ENCODE measurements at regions not wholly inside any gene's neighbourhood (a gene's known extent, or its start where the extent isn't known, plus 50 kb on each side); places are given as distances from the start of the nearest gene placed in this dataset.

DNA sequence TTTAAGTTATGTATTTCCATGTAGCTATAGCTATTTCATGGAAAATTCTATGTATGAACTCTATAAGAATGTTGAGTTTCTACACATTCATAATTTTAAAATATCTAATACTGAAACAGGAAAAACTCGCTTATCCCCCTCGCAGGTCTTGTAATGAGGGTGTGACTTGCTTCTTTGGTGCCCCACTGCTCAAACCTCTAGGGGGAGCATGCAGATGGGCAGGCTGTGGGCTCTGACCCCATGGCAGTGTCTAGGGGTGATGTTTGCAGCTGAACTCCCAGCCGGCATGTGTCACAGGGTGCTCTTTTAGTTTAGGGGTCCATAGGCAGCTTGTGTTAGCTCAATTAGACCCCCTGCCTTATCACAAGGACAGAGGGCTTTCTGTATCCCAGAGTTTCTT lies 1825.7 kb upstream of the ADGRL3 start:
- WGBS = 72% methylated on average over 2 of the region's 3 CpGs
- TF ChIP-seq, protein P1, sequence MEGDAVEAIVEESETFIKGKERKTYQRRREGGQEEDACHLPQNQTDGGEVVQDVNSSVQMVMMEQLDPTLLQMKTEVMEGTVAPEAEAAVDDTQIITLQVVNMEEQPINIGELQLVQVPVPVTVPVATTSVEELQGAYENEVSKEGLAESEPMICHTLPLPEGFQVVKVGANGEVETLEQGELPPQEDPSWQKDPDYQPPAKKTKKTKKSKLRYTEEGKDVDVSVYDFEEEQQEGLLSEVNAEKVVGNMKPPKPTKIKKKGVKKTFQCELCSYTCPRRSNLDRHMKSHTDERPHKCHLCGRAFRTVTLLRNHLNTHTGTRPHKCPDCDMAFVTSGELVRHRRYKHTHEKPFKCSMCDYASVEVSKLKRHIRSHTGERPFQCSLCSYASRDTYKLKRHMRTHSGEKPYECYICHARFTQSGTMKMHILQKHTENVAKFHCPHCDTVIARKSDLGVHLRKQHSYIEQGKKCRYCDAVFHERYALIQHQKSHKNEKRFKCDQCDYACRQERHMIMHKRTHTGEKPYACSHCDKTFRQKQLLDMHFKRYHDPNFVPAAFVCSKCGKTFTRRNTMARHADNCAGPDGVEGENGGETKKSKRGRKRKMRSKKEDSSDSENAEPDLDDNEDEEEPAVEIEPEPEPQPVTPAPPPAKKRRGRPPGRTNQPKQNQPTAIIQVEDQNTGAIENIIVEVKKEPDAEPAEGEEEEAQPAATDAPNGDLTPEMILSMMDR (IDR thresholded peaks at IDR 0.05) = no peak
- TF ChIP-seq EP300 (IDR thresholded peaks at IDR 0.05) (no peak), POLR2A (IDR thresholded peaks at IDR 0.05) (no peak), POLR2AphosphoS5 (IDR thresholded peaks at IDR 0.05) (no peak)
- no peaks in the 10 kb centered on the region for H3K4me1 ChIP-seq

GRCh38 chr4:59380841-59381366 lies 1819.2 kb upstream of the ADGRL3 start:
- no peaks in the 10 kb centered on the region for H3K4me1 ChIP-seq
- WGBS = 71% methylated on average over 2 of the region's 2 CpGs
- TF ChIP-seq POLR2A (IDR thresholded peaks at IDR 0.05) (no peak), POLR2AphosphoS5 (IDR thresholded peaks at IDR 0.05) (no peak), EP300 (IDR thresholded peaks at IDR 0.05) (no peak)
- TF ChIP-seq, protein P1 (IDR thresholded peaks at IDR 0.05) = no peak

More for the DNA sequence above, 1825.7 kb upstream of the ADGRL3 start:
- DNase-seq (ENCODE audit: low spot score in 2 of 2) = no peak
- no peaks in the 10 kb centered on the region for H3K9me3 ChIP-seq
- no peaks in the 10 kb centered on the region for H3K27me3 ChIP-seq
- no peaks in the 10 kb centered on the region for H3K36me3 ChIP-seq
- no peak overlapping the region for H3K4me3 ChIP-seq
- H3K27ac ChIP-seq = no peak overlapping the region

GRCh38 chr4:59381591-59381990 lies 1818.5 kb upstream of the ADGRL3 start:
- Histone ChIP-seq H3K4me1 (no peaks in the 10 kb centered on the region), H3K4me3 (no peak overlapping the region), H3K27me3 (no peaks in the 10 kb centered on the region), H3K9me3 (no peaks in the 10 kb centered on the region), H3K27ac (no peak overlapping the region), H3K36me3 (no peaks in the 10 kb centered on the region)
- DNase-seq (ENCODE audit: low spot score in 2 of 2) = no peak
- 81% methylated on average over 2 of the region's 2 CpGs for WGBS
- no peak for TF ChIP-seq POLR2A (IDR thresholded peaks at IDR 0.05)
- TF ChIP-seq, protein P1 (IDR thresholded peaks at IDR 0.05) = no peak
- TF ChIP-seq POLR2AphosphoS5 (IDR thresholded peaks at IDR 0.05) = no peak
- TF ChIP-seq EP300 (IDR thresholded peaks at IDR 0.05) = no peak

More at GRCh38 chr4:59380841-59381366, 1819.2 kb upstream of the ADGRL3 start:
- no peaks in the 10 kb centered on the region for H3K9me3 ChIP-seq
- no peak for DNase-seq (ENCODE audit: low spot score in 2 of 2)
- no peaks in the 10 kb centered on the region for H3K27me3 ChIP-seq
- H3K4me3 ChIP-seq = no peak overlapping the region
- no peaks in the 10 kb centered on the region for H3K36me3 ChIP-seq
- H3K27ac ChIP-seq = no peak overlapping the region

DNA sequence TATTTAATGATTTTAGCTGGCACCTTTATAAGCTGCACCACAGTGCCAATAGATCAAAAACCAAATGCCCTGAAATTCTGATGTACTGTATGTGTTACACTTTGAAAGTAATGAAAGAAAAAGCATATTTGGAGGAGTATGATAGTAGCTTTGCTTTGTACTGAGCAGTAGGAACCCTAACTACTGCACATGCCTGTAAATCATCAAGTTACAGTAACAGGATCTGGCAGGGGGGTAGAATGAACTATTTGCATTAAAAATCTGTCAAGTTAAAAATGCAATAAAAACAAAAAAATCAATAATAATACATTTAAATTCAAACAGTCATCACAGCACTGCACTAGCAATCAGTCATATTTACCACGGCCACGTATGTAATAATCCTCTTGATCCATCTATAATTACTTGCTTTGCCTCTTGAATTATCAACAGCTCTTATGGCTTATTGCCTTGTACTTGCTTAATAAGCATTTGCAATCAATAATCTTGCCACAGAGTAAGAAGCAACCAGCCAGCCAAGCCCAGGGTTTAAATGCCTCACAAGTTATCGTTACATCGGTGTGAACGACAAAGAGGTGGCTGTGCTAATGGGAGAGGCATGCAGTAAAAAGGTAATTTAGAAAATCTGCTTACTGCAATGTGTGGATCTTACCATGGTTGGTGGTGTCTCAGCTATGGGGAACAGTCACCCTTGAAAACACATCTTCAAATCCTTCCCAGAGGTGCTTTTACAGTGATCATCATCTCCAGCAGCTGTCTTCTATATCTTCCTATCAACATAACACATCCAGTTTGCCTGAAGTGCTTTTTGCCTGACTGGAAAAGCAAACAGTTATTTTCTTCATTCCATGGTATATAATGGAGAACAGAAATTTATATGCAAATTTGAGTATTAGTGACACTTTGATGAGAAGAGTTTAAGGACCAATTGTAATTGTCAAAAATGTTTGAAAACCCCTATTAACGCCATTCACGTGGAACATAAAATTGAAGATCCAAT lies 1812.1 kb upstream of the ADGRL3 start:
- Histone ChIP-seq H3K36me3 (no peaks in the 10 kb centered on the region), H3K9me3 (no peaks in the 10 kb centered on the region), H3K27ac (no peak overlapping the region), H3K4me3 (no peak overlapping the region), H3K4me1 (no peaks in the 10 kb centered on the region), H3K27me3 (no peaks in the 10 kb centered on the region)
- no peak for TF ChIP-seq POLR2AphosphoS5 (IDR thresholded peaks at IDR 0.05)
- 82% methylated on average over 7 of the region's 7 CpGs for WGBS
- no peak for DNase-seq (ENCODE audit: low spot score in 2 of 2)

GRCh38 chr4:59393780-59394179 lies 1806.3 kb upstream of the ADGRL3 start:
- 60% methylated on average over 1 of the region's 5 CpGs for WGBS
- H3K4me3 ChIP-seq = no peak overlapping the region
- no peak for DNase-seq (ENCODE audit: low spot score in 2 of 2)
- no peak overlapping the region for H3K27ac ChIP-seq
- no peaks in the 10 kb centered on the region for H3K27me3 ChIP-seq
- no peaks in the 10 kb centered on the region for H3K36me3 ChIP-seq
- H3K4me1 ChIP-seq = no peaks in the 10 kb centered on the region
- no peaks in the 10 kb centered on the region for H3K9me3 ChIP-seq
- no peak for TF ChIP-seq POLR2AphosphoS5 (IDR thresholded peaks at IDR 0.05)
- TF ChIP-seq, protein P1 (IDR thresholded peaks at IDR 0.05) = no peak
- TF ChIP-seq EP300 (IDR thresholded peaks at IDR 0.05) = no peak
- no peak for TF ChIP-seq POLR2A (IDR thresholded peaks at IDR 0.05)
